B cell (primary cell): ENCODE measurements at regions not wholly inside any gene's neighbourhood (a gene's known extent, or its start where the extent isn't known, plus 50 kb on each side); places are given as distances from the start of the nearest gene placed in this dataset.

Experiments
- CTCF ChIP-seq: fragments of 200-600 bp; IDR thresholded peaks from one replicate; pipeline ENCODE4 v1.8.0; 2022; ENCODE audit warnings: antibody characterized with exemption, mild to moderate bottlenecking
- EZH2 ChIP-seq: IDR thresholded peaks from 2 replicates; pipeline ENCODE4 v1.6.1; 2012; ENCODE audit warnings: borderline replicate concordance, low read depth, mild to moderate bottlenecking, moderate library complexity, low read length; ENCODE audit not compliant: insufficient read depth, poor library complexity, severe bottlenecking

- TF ChIP-seq CTCF (no peak), EZH2 (no peak)
Measured at GRCh38 chr9:16210440-16210839, 657.6 kb downstream of the CCDC171 start.
